Sigmoid colon (tissue), 3 donors: ENCODE measurements at regions not wholly inside any gene's neighbourhood (a gene's known extent, or its start where the extent isn't known, plus 50 kb on each side); places are given as distances from the start of the nearest gene placed in this dataset.

ENCODE experiments used
- POLR2A ChIP-seq, 2 donors: fragments of 450-650 bp; IDR thresholded peaks; one replicate each; pipeline ENCODE4 v1.6.1; 2016; ENCODE audit warnings: antibody characterized with exemption in 2 of 2, mild to moderate bottlenecking in 2 of 2, moderate library complexity in 2 of 2
- TF ChIP-seq, protein P1 (sequence below), 4 experiments: fragments of 450-650 bp in 3 of 4; fragments of 200-600 bp in 1 of 4; IDR thresholded peaks; one replicate each; pipeline ENCODE4 v1.5.1; 2016 to 2019; ENCODE audit warnings: antibody characterized with exemption in 4 of 4, mild to moderate bottlenecking in 3 of 4, moderate library complexity in 2 of 4

DNA sequence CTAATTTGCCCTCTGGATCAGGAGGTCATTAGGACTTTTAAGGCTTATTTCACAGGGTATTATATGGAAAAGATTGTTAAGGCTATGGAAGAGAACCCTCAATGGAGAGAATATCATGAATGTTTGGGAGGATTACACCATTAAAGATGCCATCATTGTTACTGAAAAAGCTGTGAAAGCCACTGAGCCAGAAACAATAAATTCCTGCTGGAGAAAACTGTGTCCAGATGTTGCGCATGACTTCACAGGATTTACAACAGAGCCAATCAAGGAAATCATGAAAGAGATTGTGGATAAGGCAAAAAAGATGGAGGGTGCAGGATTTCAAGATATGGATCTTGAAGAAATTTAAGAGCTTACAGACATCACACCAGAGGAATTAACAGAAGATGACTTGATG lies 798.3 kb upstream of the SLC35B3 start:
- TF ChIP-seq, protein P1, sequence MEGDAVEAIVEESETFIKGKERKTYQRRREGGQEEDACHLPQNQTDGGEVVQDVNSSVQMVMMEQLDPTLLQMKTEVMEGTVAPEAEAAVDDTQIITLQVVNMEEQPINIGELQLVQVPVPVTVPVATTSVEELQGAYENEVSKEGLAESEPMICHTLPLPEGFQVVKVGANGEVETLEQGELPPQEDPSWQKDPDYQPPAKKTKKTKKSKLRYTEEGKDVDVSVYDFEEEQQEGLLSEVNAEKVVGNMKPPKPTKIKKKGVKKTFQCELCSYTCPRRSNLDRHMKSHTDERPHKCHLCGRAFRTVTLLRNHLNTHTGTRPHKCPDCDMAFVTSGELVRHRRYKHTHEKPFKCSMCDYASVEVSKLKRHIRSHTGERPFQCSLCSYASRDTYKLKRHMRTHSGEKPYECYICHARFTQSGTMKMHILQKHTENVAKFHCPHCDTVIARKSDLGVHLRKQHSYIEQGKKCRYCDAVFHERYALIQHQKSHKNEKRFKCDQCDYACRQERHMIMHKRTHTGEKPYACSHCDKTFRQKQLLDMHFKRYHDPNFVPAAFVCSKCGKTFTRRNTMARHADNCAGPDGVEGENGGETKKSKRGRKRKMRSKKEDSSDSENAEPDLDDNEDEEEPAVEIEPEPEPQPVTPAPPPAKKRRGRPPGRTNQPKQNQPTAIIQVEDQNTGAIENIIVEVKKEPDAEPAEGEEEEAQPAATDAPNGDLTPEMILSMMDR (IDR thresholded peaks at IDR 0.05): no peak
- no peak for TF ChIP-seq POLR2A (IDR thresholded peaks at IDR 0.05)
